ENCODE measurements at regions not wholly inside any gene's neighbourhood (a gene's known extent, or its start where the extent isn't known, plus 50 kb on each side); places are given as distances from the start of the nearest gene placed in this dataset.

GRCh38 chr22:49301398-49302149, 526.1 kb downstream of the BRD1 start:
- H3K4me1 ChIP-seq (ENCODE audit: control insufficient read depth in 2 of 2, insufficient read depth in 2 of 2, low read length in 2 of 2), result no peaks in the 10 kb centered on the region
- no peak for DNase-seq
- no peaks in the 10 kb centered on the region for H3K36me3 ChIP-seq (replicated peaks in 1 of 2; ENCODE audit: control extremely low read depth in 1 of 2, control insufficient read depth in 1 of 2, extremely low read depth in 1 of 2, insufficient read depth in 2 of 2, low read length in 1 of 2)

More at GRCh38 chr22:49301398-49302149, 526.1 kb downstream of the BRD1 start:
- CTCF ChIA-PET, result no interaction called here
- H3K27ac ChIP-seq (ENCODE audit: low read length in 2 of 2), result no peak overlapping the region
- Mint-ChIP-seq H3K4me1 (no peaks in the 10 kb centered on the region), H3K9me3 (ENCODE audit: insufficient read depth) (no peaks in the 10 kb centered on the region), H3K27ac (no peak overlapping the region), H3K27me3 (peaks cover 10% of the 10 kb centered on the region), H3K4me3 (no peak overlapping the region)
- no peak for TF ChIP-seq CTCF (IDR thresholded peaks at IDR 0.05)
- no peak for TF ChIP-seq EZH2 (IDR thresholded peaks at IDR 0.05; ENCODE audit: borderline replicate concordance, insufficient read depth, low read depth, low read length, poor library complexity, severe bottlenecking)
- POLR2A ChIA-PET, result no interaction called here
- no peaks in the 10 kb centered on the region for H3K79me2 ChIP-seq (ENCODE audit: control insufficient read depth, insufficient read depth, low read length)
- no peaks in the 10 kb centered on the region for H4K20me1 ChIP-seq (ENCODE audit: control insufficient read depth, insufficient read depth, low read length, poor library complexity, severe bottlenecking)
- H3K4me3 ChIP-seq (ENCODE audit: control extremely low read depth in 1 of 5, extremely low read depth in 1 of 5, insufficient read depth in 1 of 5, low read depth in 2 of 5, low read length in 4 of 5), result no peak overlapping the region
- ATAC-seq (ENCODE audit: low read depth), result no peak
- H3K27me3 ChIP-seq (replicated peaks in 1 of 4; ENCODE audit: control extremely low read depth in 1 of 4, control insufficient read depth in 3 of 4, insufficient read depth in 4 of 4, low read length in 3 of 4), result peaks cover 0 to 14% (median 1%) of the 10 kb centered on the region in 4 experiments
- H3K9ac ChIP-seq (ENCODE audit: low read length), result no peak overlapping the region
- intact Hi-C loops (cut with micrococcal nuclease), result no loop called here
- WGBS (ENCODE audit: insufficient coverage), result 90% methylated on average over 37 of the region's 37 CpGs
- peaks cover 0 to 41% (median 0%) of the 10 kb centered on the region in 3 donors for H3K9me3 ChIP-seq (ENCODE audit: control extremely low read depth in 1 of 3, control insufficient read depth in 2 of 3, insufficient read depth in 1 of 3, low read length in 2 of 3)
- no peak overlapping the region for H2AFZ ChIP-seq (ENCODE audit: insufficient read depth, low read depth, low read length, poor library complexity, severe bottlenecking)
- no peak overlapping the region for H3K4me2 ChIP-seq (replicated peaks; ENCODE audit: low read depth, low read length, poor library complexity, severe bottlenecking)
